Brain microvascular endothelial cell (primary cell): ENCODE measurements at regions not wholly inside any gene's neighbourhood (a gene's known extent, or its start where the extent isn't known, plus 50 kb on each side); places are given as distances from the start of the nearest gene placed in this dataset.

ENCODE experiments used
- DNase-seq: peaks from one replicate; pipeline ENCODE4 v3.0.0-alpha.2; 2020
- H3K27ac ChIP-seq: fragments of 250-450 bp; sonication (Bioruptor Pico); 2 replicates; pipeline ENCODE4 v1.5.1; 2020; ENCODE audit warnings: mild to moderate bottlenecking, moderate library complexity
- H3K27me3 ChIP-seq: fragments of 250-450 bp; sonication (Bioruptor Pico); replicated peaks from 2 replicates; pipeline ENCODE4 v1.5.1; 2020; ENCODE audit warnings: mild to moderate bottlenecking
- H3K36me3 ChIP-seq: fragments of 250-450 bp; sonication (Bioruptor Pico); replicated peaks from 2 replicates; pipeline ENCODE4 v1.5.1; 2020; ENCODE audit warnings: mild to moderate bottlenecking
- H3K4me3 ChIP-seq: 2 replicates; pipeline ENCODE4 v1.5.1; 2011; ENCODE audit warnings: low read depth, mild to moderate bottlenecking, control low read depth, low read length, moderate library complexity
- CTCF ChIP-seq: IDR thresholded peaks from 2 replicates; pipeline ENCODE4 v1.5.1; 2011; ENCODE audit warnings: low read depth, mild to moderate bottlenecking, moderate library complexity, low read length, control low read depth, inconsistent platforms; ENCODE audit errors: missing control alignments
- in situ Hi-C: cut with HindIII; loops from 2 replicates; pipeline ENCODE4 v1.10.0; 2017; ENCODE audit warnings: low sequenced_read_pairs, low pct_ligation_motif_present

GRCh38 chr1:78223417-78224215 is 177.8 kb downstream of the GIPC2 start:
- no peak overlapping the region for H3K27ac ChIP-seq
- DNase-seq, result no peak
- no peak for TF ChIP-seq CTCF
- in situ Hi-C loops, result no loop called here
- no peaks in the 10 kb centered on the region for H3K27me3 ChIP-seq
- no peak overlapping the region for H3K4me3 ChIP-seq
- H3K36me3 ChIP-seq, result no peaks in the 10 kb centered on the region

GRCh38 chr1:78224246-78224785 is 178.6 kb downstream of the GIPC2 start:
- no peak for DNase-seq
- no peak for TF ChIP-seq CTCF
- in situ Hi-C loops, result no loop called here
- no peaks in the 10 kb centered on the region for H3K36me3 ChIP-seq
- H3K4me3 ChIP-seq, result no peak overlapping the region
- H3K27me3 ChIP-seq, result no peaks in the 10 kb centered on the region
- H3K27ac ChIP-seq, result no peak overlapping the region

DNA sequence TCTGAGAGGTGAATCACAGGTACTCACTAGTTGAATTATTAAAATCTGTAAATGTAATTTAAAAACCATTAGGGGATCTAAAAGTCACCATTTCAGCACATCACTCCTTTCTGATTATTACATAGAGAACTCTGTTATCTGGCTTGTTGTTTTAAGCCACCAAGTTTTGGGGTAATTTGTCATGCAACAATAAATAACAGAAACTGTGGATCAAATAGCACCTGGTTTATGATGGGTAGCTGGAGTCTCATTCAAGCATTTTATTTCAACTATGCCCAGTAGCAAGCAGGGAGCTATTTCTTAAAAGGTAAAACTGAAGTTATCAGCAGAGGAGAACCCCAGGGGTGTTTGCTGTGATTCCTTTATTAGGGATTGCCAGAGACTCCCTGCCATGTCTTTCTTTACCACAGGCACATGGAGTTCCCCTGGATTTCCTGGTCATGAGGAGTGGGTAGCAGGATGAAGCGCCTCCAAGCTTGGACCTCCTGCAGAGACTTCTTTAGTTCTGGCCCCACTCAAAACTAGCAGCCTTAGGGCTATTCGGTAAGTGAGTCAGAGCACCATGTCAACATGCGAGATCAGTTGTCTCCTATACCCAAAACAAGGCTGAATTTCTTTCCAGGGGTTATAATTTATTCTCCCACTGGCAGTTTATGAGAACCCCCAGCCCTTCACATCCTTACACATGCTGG is 179.2 kb downstream of the GIPC2 start:
- Histone ChIP-seq H3K27me3 (no peaks in the 10 kb centered on the region), H3K36me3 (no peaks in the 10 kb centered on the region), H3K27ac (no peak overlapping the region), H3K4me3 (no peak overlapping the region)
- in situ Hi-C loops, result no loop called here
- no peak for TF ChIP-seq CTCF
- DNase-seq, result no peak

- no peak for DNase-seq
- in situ Hi-C loops, result no loop called here
Measured at GRCh38 chr1:78226784-78227183, 181.0 kb downstream of the GIPC2 start.

GRCh38 chr1:78227705-78228635 is 182.2 kb downstream of the GIPC2 start:
- DNase-seq, result no peak
- no peak overlapping the region for H3K27ac ChIP-seq
- H3K4me3 ChIP-seq, result no peak overlapping the region
- H3K27me3 ChIP-seq, result no peaks in the 10 kb centered on the region
- no peaks in the 10 kb centered on the region for H3K36me3 ChIP-seq
- in situ Hi-C loops, result no loop called here
- no peak for TF ChIP-seq CTCF

More at GRCh38 chr1:78226784-78227183, 181.0 kb downstream of the GIPC2 start:
- no peak overlapping the region for H3K4me3 ChIP-seq
- H3K27me3 ChIP-seq, result no peaks in the 10 kb centered on the region
- no peak overlapping the region for H3K27ac ChIP-seq
- no peaks in the 10 kb centered on the region for H3K36me3 ChIP-seq
- TF ChIP-seq CTCF, result no peak
